ENCODE measurements at regions not wholly inside any gene's neighbourhood (a gene's known extent, or its start where the extent isn't known, plus 50 kb on each side); places are given as distances from the start of the nearest gene placed in this dataset.

DNA sequence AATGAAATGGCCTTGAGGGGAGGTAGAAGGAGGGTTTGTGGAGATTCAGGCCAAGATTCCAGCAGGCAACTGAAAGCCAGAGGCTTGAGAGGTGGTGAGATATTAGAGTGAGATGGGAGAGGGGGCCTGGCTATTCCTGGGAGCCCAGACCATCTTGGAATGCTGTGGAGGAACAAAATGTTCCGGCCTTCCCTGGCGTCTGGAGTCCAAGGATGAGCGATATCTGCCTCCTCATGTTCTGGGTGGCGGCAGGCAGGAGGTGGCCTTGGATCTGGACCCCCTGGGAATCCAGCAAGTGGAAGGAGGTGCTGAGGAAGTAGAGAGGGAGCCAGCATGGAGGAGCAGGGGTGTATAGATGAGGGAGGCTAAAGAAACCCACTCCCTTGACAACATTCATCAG is 335.9 kb downstream of the CYP26B1 start:
- TF ChIP-seq, protein P1, sequence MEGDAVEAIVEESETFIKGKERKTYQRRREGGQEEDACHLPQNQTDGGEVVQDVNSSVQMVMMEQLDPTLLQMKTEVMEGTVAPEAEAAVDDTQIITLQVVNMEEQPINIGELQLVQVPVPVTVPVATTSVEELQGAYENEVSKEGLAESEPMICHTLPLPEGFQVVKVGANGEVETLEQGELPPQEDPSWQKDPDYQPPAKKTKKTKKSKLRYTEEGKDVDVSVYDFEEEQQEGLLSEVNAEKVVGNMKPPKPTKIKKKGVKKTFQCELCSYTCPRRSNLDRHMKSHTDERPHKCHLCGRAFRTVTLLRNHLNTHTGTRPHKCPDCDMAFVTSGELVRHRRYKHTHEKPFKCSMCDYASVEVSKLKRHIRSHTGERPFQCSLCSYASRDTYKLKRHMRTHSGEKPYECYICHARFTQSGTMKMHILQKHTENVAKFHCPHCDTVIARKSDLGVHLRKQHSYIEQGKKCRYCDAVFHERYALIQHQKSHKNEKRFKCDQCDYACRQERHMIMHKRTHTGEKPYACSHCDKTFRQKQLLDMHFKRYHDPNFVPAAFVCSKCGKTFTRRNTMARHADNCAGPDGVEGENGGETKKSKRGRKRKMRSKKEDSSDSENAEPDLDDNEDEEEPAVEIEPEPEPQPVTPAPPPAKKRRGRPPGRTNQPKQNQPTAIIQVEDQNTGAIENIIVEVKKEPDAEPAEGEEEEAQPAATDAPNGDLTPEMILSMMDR (IDR thresholded peaks at IDR 0.05): no peak
- TF ChIP-seq POLR2AphosphoS5 (IDR thresholded peaks at IDR 0.05): no peak

Measured in stomach (tissue), 4 donors.